ENCODE measurements at regions not wholly inside any gene's neighbourhood (a gene's known extent, or its start where the extent isn't known, plus 50 kb on each side); places are given as distances from the start of the nearest gene placed in this dataset.

GRCh38 chr2:8400196-8400595 lies 281.7 kb upstream of the ID2 start:
- no peak for DNase-seq (ENCODE audit: extremely low spot score)
- WGBS: 90% methylated on average over 10 of the region's 10 CpGs

DNA sequence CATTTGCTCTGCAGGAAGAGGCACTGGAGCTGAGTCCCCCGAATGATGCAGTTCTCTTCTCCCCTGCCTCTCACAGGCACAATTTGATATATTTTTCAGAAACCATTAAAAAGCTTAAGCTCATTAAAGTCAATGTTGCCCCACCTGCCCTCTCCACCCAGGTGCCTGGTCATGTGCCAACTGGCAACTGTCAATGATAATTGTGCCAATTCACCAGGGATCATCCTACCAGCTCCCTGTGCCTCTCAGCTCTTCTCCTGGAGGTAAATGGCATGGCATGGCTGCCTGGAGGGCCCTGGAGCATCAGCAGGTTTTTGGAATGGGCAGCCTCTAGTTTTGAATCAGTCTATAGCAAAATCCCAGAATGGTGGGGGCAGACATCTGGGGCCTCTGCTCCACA lies 279.6 kb upstream of the ID2 start:
- no peak for DNase-seq (ENCODE audit: extremely low spot score)
- Histone ChIP-seq H3K4me3 (ENCODE audit: low read depth, low read length) (no peak overlapping the region), H3K36me3 (ENCODE audit: insufficient read depth) (no peaks in the 10 kb centered on the region), H3K27ac (ENCODE audit: low read depth) (no peak overlapping the region), H3K4me1 (ENCODE audit: insufficient read depth) (no peaks in the 10 kb centered on the region)
- WGBS: 94% methylated on average over 1 of the region's 1 CpG

More at GRCh38 chr2:8400196-8400595, 281.7 kb upstream of the ID2 start:
- H3K27ac ChIP-seq (ENCODE audit: low read depth): no peak overlapping the region
- H3K4me1 ChIP-seq (ENCODE audit: insufficient read depth): no peaks in the 10 kb centered on the region
- H3K36me3 ChIP-seq (ENCODE audit: insufficient read depth): no peaks in the 10 kb centered on the region
- H3K4me3 ChIP-seq (ENCODE audit: low read depth, low read length): no peak overlapping the region

GRCh38 chr2:8403876-8404275 lies 278.0 kb upstream of the ID2 start:
- H3K36me3 ChIP-seq (ENCODE audit: insufficient read depth): no peaks in the 10 kb centered on the region
- H3K4me3 ChIP-seq (ENCODE audit: low read depth, low read length): no peak overlapping the region
- H3K27ac ChIP-seq (ENCODE audit: low read depth): no peak overlapping the region
- no peaks in the 10 kb centered on the region for H3K4me1 ChIP-seq (ENCODE audit: insufficient read depth)
- whole genome bisulfite sequencing: 85% methylated on average over 6 of the region's 6 CpGs
- DNase-seq (ENCODE audit: extremely low spot score): no peak

DNA sequence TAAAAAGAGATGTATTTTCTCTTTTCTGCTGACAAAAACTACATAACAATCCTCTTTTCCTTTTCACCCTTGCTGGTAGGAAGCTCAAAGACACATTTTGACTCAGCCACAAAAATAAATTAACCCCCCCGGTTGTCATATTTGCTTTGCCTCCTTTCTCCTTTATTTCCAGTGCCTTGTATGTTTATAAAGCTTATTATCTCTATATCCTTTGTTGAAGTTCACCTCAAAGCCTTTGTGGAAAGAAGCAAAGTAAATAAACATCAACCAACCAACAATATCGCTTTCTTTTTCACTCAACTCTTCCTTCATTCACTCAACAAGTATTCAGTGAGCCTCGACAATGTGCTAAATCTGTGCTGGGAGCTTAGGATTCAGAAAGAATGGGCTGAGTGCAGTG lies 276.5 kb upstream of the ID2 start:
- no peaks in the 10 kb centered on the region for H3K4me1 ChIP-seq (ENCODE audit: insufficient read depth)
- H3K36me3 ChIP-seq (ENCODE audit: insufficient read depth): no peaks in the 10 kb centered on the region
- DNase-seq (ENCODE audit: extremely low spot score): no peak
- no peak overlapping the region for H3K4me3 ChIP-seq (ENCODE audit: low read depth, low read length)
- WGBS: 93% methylated on average over 3 of the region's 3 CpGs
- no peak overlapping the region for H3K27ac ChIP-seq (ENCODE audit: low read depth)

DNA sequence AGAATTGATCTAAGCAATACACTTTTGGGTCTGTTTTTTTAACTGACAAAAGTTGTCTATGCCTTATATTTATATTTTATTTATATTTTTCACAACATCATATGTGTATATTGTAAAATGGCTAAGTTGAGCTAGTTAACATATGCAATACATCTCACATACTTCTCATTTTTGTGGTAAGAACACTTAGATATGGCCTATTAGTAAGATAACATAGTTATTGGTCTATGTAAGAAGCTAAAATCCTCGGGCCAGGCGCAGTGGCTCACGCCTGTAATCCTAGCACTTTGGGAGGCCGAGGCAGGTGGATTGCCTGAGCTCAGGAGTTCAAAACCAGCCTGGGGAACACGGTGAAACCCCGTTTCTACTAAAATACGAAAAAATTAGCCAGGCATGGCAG lies 275.6 kb upstream of the ID2 start:
- DNase-seq (ENCODE audit: extremely low spot score): no peak
- no peak overlapping the region for H3K4me3 ChIP-seq (ENCODE audit: low read depth, low read length)
- H3K36me3 ChIP-seq (ENCODE audit: insufficient read depth): no peaks in the 10 kb centered on the region
- 77% methylated on average over 7 of the region's 7 CpGs for WGBS
- no peak overlapping the region for H3K27ac ChIP-seq (ENCODE audit: low read depth)
- H3K4me1 ChIP-seq (ENCODE audit: insufficient read depth): no peaks in the 10 kb centered on the region

GRCh38 chr2:8407332-8407731 lies 274.5 kb upstream of the ID2 start:
- Histone ChIP-seq H3K27ac (ENCODE audit: low read depth) (no peak overlapping the region), H3K4me1 (ENCODE audit: insufficient read depth) (no peaks in the 10 kb centered on the region), H3K36me3 (ENCODE audit: insufficient read depth) (no peaks in the 10 kb centered on the region), H3K4me3 (ENCODE audit: low read depth, low read length) (no peak overlapping the region)
- WGBS: 93% methylated on average over 3 of the region's 3 CpGs
- DNase-seq (ENCODE audit: extremely low spot score): no peak

DNA sequence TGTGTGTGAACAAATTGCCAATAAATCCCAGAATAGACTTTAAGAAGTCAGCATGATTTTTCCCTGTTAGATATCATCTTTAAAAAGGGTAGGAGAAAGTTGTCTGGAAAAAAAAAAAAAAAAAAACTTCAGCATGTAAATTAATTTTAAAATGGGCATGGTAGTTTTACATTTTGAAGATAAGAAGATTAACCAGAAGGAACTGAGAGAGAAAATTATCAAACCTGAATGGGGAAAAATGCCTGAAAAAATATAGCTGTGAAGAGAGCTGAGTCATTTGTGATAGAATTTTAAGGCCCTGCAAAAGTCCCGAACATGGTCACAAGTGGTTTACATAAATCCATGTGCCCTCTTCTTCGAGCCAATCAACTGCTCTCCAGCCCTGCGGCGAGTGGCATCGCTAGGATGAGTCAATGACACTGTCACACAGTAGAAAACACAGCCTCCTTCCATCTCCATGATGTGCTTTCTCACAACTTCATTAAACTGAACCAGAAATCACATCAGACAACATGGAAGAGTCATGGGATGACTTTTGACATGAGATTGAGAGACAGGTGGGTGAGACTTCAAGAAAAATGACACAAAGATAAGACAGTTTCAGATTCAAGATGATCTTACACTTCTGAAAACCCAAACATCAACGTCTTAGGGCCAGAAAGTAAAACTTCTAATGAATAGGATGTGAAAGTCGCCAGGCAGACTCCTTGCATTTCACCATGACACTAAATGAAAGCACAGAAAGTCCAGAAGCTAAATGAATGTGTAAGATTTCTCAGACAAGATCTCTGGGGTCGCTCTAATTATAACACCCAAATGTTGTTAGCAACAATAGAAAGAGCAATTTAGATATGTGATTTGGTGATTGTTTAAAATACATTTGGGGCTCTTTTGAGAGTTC lies 273.0 kb upstream of the ID2 start:
- WGBS: 86% methylated on average over 8 of the region's 8 CpGs
- Histone ChIP-seq H3K27ac (ENCODE audit: low read depth) (no peak overlapping the region), H3K4me1 (ENCODE audit: insufficient read depth) (no peaks in the 10 kb centered on the region), H3K4me3 (ENCODE audit: low read depth, low read length) (no peak overlapping the region), H3K36me3 (ENCODE audit: insufficient read depth) (no peaks in the 10 kb centered on the region)
- DNase-seq (ENCODE audit: extremely low spot score): no peak

DNA sequence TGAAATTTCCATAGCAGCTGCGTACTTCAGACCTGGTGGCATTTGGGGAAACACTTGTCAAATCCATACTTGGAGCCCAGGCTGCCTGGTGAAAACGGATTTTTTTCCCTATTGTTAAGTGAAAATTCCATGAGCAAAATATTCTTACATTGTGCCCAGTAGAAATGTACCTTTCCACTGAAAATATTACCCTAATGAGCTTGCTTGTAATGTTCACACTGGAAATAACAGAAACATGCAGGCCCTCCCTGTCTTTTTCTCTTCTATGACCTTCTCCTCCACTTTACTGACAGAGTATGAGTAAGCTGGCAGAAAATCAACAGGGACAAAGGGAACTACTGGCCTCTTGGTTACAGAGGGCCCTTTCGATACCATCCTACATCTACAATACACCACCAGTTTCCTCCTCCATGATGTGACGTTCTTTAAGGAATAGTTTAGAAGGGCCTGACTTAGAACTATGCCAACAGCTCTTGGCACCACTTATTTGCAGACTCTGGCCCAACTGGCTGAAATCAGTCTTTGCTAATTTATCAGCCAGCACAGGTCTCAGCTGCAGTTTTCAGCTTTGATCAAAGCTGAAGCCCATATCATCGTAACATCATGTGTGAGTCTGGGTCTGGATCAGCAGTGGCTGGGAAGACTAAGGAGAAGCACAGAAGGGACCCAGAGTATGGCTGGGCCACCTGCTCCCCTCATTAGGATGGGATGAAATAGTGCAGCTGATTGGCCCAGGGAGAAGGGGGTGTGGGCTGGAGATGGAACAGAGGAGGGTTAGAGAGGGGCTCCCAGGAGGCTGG lies 272.2 kb upstream of the ID2 start:
- Histone ChIP-seq H3K4me1 (ENCODE audit: insufficient read depth) (no peaks in the 10 kb centered on the region), H3K27ac (ENCODE audit: low read depth) (no peak overlapping the region), H3K4me3 (ENCODE audit: low read depth, low read length) (no peak overlapping the region), H3K36me3 (ENCODE audit: insufficient read depth) (no peaks in the 10 kb centered on the region)
- DNase-seq (ENCODE audit: extremely low spot score): no peak
- 90% methylated on average over 5 of the region's 5 CpGs for WGBS

GRCh38 chr2:8412082-8412481 lies 269.8 kb upstream of the ID2 start:
- Histone ChIP-seq H3K4me3 (ENCODE audit: low read depth, low read length) (no peak overlapping the region), H3K27ac (ENCODE audit: low read depth) (no peak overlapping the region), H3K4me1 (ENCODE audit: insufficient read depth) (no peaks in the 10 kb centered on the region), H3K36me3 (ENCODE audit: insufficient read depth) (no peaks in the 10 kb centered on the region)
- WGBS: 75% methylated on average over 9 of the region's 9 CpGs
- DNase-seq (ENCODE audit: extremely low spot score): no peak

DNA sequence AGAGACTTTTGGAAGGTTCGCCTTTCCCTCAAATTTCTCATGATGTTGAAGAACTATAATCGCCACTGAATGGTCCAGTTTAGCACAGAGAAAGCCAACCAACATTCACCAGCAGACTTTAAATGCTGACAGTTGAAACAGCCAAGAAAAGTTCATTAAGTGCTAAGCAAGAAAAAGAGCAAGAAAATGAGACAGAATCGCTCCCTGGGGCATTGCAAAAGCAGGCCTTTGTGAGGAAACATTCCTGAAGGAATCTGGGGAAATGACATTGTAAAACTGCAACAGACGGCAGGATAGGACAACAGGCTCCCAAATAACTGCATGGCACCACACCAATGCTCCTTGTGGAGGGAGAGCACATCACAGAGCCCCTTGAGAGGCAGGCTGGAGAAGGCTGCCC lies 269.3 kb upstream of the ID2 start:
- no peaks in the 10 kb centered on the region for H3K36me3 ChIP-seq (ENCODE audit: insufficient read depth)
- H3K4me3 ChIP-seq (ENCODE audit: low read depth, low read length): no peak overlapping the region
- WGBS: 77% methylated on average over 4 of the region's 4 CpGs
- no peaks in the 10 kb centered on the region for H3K4me1 ChIP-seq (ENCODE audit: insufficient read depth)
- DNase-seq (ENCODE audit: extremely low spot score): no peak
- no peak overlapping the region for H3K27ac ChIP-seq (ENCODE audit: low read depth)

GRCh38 chr2:8413589-8414135 lies 268.2 kb upstream of the ID2 start:
- 52% methylated on average over 6 of the region's 6 CpGs for WGBS
- DNase-seq (ENCODE audit: extremely low spot score): no peak
- no peaks in the 10 kb centered on the region for H3K36me3 ChIP-seq (ENCODE audit: insufficient read depth)
- H3K27ac ChIP-seq (ENCODE audit: low read depth): no peak overlapping the region
- H3K4me3 ChIP-seq (ENCODE audit: low read depth, low read length): no peak overlapping the region
- no peaks in the 10 kb centered on the region for H3K4me1 ChIP-seq (ENCODE audit: insufficient read depth)

GRCh38 chr2:8414946-8415879 lies 266.6 kb upstream of the ID2 start:
- WGBS: 83% methylated on average over 13 of the region's 13 CpGs

DNA sequence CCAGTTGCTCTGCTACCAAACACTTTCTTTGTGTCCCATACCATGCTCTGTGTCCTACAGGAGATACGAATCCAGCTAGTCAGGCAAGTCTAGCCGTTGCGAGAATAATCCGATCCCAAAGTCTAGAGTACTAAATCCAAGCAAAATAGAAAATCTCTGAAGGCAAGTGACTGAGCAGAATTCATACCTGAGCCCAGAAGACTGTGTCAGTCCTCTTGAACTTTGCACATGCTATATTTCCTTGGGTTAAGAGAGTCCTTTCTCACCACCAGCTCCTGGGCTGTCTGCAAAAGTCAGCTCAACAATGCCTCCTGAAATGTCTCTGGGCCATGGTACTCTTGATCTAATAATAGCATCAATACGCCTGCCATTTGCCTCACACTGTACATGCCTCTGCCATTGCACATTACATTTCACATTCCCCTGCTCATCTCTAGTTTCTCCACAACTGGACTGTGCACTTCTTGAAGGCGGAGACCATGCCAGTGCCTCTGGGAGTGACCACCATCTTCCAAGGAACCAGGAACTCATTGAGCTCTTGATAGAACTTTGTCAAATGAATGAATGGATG lies 265.8 kb upstream of the ID2 start:
- WGBS: 95% methylated on average over 6 of the region's 6 CpGs
- DNase-seq (ENCODE audit: extremely low spot score): no peak
- H3K36me3 ChIP-seq (ENCODE audit: insufficient read depth): no peaks in the 10 kb centered on the region

More at GRCh38 chr2:8414946-8415879, 266.6 kb upstream of the ID2 start:
- Histone ChIP-seq H3K27ac (ENCODE audit: low read depth) (no peak overlapping the region), H3K36me3 (ENCODE audit: insufficient read depth) (no peaks in the 10 kb centered on the region), H3K4me1 (ENCODE audit: insufficient read depth) (no peaks in the 10 kb centered on the region), H3K4me3 (ENCODE audit: low read depth, low read length) (no peak overlapping the region)
- no peak for DNase-seq (ENCODE audit: extremely low spot score)

More for the DNA sequence above, 265.8 kb upstream of the ID2 start:
- Histone ChIP-seq H3K4me3 (ENCODE audit: low read depth, low read length) (no peak overlapping the region), H3K27ac (ENCODE audit: low read depth) (no peak overlapping the region), H3K4me1 (ENCODE audit: insufficient read depth) (no peaks in the 10 kb centered on the region)
